DMS79 (cell line): ENCODE measurements at regions not wholly inside any gene's neighbourhood (a gene's known extent, or its start where the extent isn't known, plus 50 kb on each side); places are given as distances from the start of the nearest gene placed in this dataset.

Experiments
- DNase-seq: peaks from one replicate; lab custom pipeline; 2025; lab: John Stamatoyannopoulos, UW

DNA sequence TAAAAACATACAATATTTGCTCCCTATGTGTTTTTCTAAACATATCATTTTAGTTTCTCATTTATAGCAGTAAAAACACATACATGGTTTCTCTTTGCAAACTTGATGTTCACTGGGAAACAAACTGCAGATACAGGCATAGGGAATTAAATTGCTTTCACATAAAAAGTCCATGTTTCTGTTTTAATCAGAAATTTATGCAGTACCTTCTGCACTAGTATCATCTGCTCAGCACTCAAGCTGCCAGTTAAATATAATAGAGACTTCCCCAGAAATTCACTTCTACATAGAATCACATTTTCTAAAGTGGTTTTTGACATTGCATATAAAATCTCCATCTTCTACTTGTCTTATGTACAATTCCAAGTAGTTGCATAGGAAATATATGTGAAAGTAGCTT lies 1107.3 kb upstream of the NRXN1 start:
- DNase-seq, result no peak

DNA sequence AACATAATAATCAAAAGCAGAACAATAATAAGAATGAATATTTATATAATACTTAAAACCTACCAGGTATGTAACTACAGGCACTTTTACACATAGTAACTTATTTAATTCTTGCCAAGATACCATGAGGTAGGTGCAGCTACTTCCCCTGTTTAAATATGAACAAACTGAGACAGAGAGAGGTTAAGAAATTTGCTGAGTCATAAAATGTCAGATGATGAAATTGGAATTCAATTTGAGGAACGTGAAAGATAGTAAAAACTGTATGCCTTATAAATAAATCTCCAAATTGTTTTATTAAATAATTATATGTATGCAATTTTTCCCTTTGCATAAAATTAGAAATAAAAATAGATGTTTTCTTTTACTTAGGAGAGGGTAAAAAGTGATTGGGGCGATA lies 1103.3 kb upstream of the NRXN1 start:
- no peak for DNase-seq

DNA sequence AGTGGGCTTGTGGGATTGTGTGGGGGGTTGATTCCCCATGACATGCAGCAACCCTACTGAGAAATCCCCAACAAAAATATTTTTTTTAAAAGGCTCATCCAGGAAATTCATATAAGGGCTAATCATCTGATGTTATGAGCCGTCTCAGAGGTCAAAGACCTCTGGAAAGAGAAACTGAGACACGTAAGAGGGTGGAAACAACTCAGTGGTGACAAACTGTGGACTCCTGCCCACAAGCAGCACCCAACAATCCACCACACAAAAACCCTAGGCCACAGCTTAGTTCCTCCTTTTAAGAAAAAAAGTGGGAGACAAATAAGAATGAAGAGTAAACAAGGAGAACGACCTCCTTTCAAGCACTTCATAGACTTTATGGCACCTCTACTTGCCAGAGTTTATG lies 1096.1 kb upstream of the NRXN1 start:
- DNase-seq, result no peak

DNA sequence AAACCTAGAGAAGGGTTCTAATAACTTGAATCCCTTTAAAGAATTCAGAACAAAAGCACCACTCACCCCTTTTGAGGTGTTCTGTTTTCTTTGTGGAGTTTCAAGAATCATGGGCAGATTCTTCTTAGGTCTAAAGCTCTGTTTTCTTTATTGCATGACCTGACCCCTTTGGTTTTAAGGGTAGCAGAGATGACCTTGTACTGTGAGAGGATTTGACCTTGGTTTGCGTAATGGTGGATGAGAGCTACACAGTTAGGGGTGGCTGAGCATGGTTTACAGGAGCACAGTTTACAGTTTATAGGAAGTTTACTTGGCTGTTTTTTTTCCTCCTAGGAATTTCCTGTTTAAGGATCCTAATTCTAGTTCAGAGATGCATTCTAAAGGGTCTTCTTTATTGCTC lies 1095.6 kb upstream of the NRXN1 start:
- no peak for DNase-seq

DNA sequence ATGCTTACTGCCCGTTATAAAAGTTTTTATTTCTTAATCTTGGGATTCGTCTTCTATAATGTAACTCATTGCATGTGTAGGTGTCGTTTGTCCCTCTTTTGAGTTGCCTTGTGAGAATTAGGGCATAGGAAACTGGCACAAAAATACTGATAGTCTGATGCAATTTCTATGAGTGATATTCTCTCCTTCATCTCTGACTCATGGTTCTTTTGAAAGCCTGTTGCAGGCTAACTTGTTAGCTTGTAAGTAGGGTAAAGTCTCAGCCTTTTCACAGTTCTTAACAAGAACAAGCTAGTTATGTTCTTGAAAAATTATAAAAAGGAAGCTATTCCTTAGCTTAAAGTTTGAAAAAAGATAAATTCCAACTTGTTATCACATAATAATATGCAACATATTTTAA lies 1085.4 kb upstream of the NRXN1 start:
- DNase-seq, result no peak

DNA sequence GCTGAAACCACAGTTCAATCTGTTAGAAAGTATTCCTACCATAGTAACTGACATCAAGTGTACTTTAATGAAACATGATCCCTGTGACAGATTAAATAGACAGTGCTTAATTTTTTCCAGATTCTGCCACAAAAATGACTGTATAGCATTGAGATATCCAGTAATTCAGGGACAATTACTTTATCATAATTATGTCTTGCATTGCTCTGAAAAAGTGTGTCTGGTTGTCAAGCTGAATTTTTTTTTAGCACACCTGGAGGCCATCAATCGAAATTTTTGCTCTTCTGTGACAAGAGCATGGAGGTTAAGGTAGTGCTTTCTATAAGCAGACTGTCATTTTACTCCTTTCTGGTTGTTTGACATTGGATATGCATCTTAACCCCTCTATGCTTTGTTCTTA lies 1083.8 kb upstream of the NRXN1 start:
- DNase-seq, result no peak

DNA sequence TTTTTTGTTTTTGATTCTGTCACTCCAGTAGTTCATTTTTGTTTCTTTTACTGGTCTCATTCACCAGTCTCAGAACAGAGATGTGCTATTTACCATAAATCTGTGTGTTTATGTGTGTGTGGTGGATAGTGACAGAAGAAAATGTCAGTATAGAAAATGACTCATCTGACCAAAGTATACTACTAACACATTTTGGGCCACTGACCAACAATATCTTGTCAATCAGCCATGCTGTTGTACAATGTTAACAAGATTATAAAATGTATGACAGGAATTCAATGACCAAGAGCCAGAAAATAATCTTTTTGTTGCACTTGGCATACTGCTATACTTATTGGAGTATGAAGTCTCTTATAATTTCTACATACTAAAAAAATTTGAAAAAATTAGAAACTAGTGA lies 1081.4 kb upstream of the NRXN1 start:
- no peak for DNase-seq

DNA sequence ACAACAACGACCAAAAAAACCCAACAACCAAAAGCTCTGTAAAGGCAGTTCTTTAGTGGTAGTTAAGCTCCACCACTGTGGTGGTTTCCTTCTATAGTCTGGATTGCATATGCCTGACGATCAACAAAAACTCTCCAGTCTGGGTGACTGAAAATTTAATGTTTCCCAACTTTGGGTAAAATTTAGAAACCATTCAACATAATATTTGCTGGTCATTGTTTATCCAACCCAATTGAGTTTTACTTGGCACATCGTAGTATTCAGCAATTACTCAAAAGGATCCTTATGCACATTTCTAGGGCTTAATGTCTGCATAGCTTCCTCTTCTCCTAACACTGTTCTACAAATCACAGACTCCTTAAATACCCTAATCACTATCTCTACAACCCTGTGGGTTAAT lies 1080.2 kb upstream of the NRXN1 start:
- DNase-seq, result no peak

DNA sequence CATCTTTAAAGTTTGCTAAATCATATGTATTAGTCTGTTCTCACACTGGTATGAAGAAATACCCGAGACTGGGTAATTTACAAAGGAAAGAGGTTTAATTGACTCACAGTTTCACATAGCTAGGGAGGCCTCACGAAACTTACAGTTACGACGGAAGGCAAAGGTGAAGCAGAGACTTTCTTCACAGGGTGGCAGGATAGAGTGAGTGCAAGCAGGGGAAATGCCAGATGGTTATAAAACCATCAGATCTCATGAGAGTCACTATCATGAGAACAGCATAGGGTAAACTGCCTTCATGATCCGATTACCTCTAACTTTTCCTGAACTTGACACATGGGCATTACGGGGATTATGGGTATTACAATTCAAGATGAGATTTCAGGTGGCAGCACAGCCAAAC lies 1075.2 kb upstream of the NRXN1 start:
- DNase-seq, result no peak

DNA sequence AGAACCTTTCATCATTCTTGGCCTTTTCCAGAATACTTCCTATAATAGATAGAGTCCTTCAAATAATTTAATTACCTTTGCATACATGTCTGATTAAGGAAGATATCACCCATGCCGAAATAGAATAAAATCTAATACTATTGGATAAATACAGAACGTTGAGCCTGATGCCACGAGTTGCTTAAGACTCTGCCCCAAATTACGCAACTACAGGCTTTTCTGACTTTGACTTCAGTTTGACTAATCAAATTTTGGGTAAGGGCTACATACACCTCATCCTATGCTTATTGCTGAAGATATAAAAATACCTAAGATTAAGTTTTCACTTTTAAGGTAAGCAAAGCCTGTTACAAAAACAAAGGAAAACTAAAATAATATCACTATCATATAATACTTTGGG lies 1065.1 kb upstream of the NRXN1 start:
- no peak for DNase-seq

DNA sequence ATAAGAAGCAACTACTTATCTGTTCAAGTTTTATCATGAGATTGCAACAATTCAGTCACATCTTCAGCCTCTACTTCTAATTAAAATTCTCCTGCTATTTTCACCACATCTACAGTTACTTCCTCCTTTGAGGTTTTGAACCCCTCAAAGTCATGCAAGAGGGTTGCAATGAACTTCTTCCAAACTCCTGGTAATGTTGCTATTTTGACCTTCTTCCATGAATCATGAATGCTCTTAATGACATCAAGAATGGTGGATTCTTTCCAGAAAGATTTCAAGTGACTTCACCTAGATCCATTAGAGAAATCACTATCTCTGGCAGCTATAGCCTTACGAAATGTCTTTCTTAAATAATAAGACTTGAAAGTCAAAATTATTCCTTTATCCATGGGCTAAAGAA lies 1052.8 kb upstream of the NRXN1 start:
- DNase-seq, result no peak

DNA sequence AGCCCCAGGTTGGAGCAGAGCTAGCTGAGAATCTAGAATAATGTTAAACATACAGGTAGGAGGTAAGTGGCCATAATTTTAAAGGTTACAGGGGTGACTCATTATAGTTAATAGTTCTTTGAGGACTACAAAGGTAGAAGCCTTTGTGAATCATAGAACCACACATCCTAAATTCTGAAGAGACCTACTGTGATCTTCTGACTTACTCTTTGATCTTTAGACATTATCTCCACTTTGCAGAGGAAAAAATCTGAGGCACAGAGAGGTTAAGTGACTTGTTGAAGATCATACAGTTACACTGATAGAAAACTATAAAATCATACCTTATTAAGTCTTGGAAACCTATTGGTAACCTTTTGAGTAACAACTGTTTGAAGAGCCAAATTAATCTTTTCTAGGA lies 1051.3 kb upstream of the NRXN1 start:
- no peak for DNase-seq

DNA sequence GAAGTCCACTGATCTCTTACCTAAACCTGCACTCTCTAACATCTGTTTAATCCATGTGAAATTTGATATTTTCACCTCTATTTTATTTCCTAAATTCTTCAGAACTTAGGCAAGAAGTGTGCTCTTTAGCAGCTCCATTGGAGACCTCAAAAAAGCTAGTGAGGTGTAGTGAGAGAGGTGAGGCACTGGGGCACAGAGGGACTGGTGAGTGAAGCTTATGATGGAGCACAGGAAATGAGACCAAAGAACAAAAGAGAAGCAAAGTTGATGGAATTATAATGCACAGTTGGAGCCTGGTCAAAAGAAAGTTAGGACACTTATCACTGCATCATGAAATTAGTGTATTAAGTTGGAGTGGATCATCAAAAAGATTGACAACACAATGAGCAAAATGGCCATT lies 1050.7 kb upstream of the NRXN1 start:
- DNase-seq, result peak; percentile 41

DNA sequence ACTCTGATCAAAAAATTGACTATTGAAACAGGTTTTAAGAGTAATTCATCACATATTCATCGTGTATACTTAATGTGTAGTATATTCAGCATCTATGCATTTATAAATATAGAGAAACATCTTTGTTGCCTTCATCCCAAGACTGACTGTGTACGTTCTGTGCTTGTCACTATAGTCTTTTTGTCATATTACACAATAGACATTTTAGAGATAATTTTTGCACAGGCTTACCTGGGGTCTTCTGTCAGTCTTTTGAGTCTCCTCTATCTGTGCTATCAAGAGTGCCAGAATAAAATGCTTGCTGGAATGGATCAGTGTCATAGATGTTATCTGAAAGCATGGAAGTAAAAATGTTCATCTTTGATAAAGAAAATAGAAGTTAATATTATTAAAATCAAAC lies 1047.7 kb upstream of the NRXN1 start:
- DNase-seq, result no peak

DNA sequence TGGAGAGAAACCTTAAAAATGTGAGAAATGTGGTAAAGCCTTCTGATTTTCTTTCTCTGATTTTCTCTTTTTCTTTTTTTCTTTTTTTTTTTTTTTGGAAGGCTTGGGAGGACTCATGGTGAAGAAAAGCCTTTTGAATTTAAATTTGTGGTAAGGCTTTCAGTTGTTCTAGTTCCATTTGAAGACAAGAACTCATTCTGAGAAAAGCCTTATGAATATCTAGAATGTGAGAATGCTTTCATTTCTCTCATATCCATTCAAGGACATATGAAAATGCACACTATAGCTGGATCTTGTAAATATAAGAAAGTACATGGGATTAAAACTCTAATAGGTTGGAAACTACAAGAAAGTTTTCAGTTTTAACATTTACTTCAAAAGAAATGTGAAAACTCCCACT lies 1045.2 kb upstream of the NRXN1 start:
- no peak for DNase-seq

DNA sequence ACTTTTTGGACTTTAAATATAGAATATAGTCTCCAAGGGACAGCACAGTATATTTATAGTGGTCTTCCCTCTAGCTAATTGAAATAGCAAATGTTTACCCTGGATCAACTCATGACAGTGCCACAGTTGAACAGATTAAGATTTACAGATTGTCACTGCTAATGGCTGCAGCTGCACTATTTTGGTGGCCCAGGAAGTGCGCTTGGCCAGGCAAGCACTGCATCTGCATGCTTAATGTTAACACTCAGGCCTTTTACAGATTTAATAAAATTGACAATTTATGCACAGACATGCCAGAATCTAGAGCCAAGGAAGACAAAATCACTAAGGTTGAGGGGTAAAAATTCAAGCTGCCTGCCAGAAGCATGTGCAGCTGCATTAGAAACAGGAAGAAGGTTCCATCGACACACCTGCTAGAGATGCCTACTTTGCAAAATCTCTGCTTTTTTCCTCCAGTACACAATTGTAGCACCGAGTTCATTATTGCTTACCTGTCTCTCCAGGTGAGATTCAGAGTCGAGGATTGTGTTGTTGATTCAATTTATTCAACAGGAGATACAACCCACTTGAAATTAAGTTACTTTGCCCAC lies 1042.3 kb upstream of the NRXN1 start:
- DNase-seq, result no peak

DNA sequence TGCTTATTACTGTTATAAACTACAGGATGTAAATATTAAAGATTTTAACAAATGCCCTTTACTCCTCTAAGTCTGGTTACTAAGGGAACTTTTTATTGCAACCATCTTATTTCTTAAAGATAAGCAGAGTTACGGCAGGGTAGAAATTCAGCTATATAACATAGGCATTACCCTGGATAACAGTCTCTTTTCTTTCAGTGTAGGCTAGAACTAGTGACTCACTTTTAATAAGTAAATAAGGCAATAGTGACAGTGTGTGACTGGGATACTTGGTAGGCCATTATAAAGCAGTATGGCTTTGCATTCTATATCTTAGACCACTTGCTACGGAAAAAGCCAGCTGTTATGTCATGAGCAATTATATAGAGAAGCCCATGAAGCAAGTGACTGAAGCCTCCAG lies 1041.0 kb upstream of the NRXN1 start:
- no peak for DNase-seq

DNA sequence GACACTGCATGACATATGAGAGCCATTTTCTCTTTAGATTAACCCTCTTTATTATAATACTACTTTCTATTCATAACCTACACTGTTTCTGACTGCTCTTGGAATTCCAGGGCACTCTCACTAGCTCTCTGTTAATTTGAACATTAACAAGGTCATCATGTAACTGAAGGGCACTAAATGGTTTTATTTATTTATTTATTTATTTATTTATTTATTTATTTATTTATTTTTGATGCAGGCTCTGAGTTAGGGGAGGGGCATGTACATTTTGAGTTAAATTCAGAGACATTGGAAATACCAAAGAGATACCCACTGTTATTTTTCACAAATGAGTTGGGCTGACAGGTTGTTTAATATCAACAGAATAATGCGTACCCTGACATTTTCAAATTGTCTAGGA lies 1038.7 kb upstream of the NRXN1 start:
- no peak for DNase-seq

DNA sequence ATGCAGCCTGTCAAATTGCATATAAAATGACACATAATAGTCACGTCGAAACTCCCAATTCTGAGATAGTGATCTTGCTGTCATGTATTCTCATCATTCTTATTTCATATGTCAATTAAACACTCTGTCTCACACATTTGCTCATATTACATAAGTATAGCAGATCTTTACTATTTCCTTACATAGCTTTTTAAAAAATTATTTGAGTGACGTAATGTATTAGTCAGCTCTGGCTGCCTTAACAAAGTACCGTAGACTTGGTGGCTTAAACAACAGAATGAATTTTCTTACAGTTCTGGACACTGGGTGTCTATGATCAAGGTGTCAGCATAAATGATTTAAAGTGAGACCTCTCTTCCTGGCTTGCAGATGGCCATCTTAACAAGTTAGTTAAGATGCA lies 1032.3 kb upstream of the NRXN1 start:
- DNase-seq, result no peak

DNA sequence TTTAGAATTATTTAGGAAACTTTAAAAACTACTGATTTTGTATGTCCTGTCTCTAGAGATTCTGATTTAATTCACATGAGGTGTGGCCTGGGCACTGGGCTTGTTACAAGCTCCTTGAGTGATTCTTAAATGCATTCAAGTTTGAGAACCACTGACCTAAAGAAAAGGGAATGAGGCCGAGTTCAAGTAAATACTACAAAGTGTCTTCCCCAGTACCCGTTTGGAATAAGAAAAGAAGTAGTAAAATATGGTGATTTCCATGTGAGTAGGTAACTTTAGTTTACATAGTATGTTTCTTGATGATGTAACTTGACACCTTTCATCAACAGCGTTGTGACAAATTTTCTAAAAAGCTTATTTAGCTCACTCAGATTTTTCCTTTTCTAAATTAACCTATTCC lies 1022.9 kb upstream of the NRXN1 start:
- DNase-seq, result no peak

DNA sequence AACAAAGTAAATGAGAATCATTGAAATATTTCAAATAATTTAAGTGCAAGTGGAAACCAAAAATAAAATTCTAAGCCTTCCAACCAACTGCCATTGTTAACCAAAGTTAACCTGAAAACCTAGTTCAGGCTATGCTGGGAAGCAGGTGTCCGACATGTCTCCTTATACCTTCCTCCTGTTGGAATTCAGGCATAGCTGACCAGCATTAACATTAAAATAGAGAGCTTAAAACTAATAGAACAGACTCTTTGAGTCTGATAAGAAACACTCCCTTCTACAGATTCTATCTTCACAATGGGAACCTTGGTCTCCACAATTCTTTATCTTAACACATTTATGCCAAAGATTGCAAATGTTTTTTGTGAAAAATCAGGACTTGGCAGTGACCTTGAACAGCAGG lies 1004.9 kb upstream of the NRXN1 start:
- no peak for DNase-seq

DNA sequence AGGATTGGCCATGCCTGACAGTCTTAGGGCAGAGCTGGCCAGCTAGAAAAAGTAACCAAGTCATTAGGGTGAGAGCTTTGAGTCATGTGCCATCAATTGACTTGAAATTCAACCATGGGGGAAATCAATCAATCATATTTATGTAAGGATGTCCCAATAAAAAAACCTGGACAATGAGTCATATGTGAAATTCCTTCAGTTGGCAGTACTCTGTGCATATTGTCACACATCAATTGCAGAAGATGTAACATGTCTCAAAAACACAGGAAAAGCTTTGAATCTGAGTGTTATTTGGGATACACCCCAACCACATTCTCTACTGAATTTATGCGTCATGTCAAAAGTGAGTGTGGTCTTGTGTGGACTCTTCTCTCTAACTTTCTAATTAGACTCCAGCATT lies 1004.1 kb upstream of the NRXN1 start:
- DNase-seq, result no peak

DNA sequence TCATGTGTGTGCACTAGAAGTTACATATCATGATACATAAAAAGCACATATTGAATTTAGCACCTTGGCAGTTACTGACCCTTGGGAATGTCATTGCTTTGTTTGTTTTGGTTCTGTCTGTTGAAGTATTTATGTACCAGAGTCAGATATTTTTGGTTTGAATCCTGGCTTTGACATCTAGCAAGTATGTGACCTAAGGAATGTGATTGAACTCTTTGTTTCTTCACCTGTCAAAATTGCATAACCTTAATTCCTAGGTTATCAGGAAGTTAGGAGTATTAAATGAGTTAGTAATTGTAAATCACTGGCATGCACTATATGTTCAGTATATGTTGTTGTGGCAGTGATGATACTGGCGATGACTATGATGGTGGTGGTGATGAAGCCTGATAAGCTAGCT lies 1003.5 kb upstream of the NRXN1 start:
- no peak for DNase-seq

DNA sequence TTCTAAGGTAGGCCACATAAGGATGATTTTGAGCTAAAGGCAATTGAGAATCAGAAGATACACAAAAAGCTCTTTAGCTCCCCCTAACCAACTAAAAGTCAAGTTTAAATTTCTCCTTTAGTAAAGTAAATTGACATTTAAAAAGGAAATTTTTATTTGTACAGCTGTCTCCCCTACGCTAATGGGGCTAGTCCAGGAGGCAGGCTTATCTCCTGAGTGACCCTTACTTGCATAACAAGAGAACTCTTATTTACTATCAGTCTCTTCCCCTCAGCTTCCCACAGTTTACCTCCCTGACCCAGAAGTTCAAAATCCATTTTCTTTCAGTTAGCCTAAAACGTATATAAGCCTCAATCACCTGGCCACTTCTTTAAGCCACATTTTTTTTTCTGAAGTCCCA lies 1002.8 kb upstream of the NRXN1 start:
- DNase-seq, result no peak

DNA sequence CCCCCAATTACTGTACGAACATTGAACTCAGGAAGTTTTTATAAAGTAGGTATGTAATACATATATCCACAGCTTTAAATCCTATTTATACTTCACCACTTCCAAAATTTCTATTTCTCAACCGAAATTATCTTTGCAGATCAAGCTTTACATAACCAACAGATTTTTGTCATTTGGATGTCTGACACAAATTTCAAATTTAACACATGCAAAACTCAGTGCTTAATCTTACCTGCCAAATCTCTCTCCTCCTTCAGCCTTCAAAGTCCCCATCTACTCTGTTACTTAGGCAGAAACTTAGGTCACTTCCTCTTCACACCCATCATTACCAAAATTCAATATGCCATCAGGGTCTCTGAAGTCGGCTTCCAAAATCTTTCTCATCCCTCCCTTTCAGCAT lies 990.1 kb upstream of the NRXN1 start:
- DNase-seq, result no peak
